HEK293T (cell line): ENCODE measurements at regions not wholly inside any gene's neighbourhood (a gene's known extent, or its start where the extent isn't known, plus 50 kb on each side); places are given as distances from the start of the nearest gene placed in this dataset.

Source experiments
- CTBP1 ChIP-seq: fragments of 450-650 bp; IDR thresholded peaks from 2 replicates; pipeline ENCODE4 v1.6.1; 2016; ENCODE audit warnings: borderline replicate concordance
- NFRKB ChIP-seq: fragments of 450-650 bp; IDR thresholded peaks from 2 replicates; pipeline ENCODE4 v1.6.1; 2016; ENCODE audit warnings: mild to moderate bottlenecking, moderate library complexity
- SP1 ChIP-seq: fragments of 450-650 bp; IDR thresholded peaks from 2 replicates; pipeline ENCODE4 v1.6.1; 2017

GRCh38 chr1:63023637-63024036 is 239.7 kb downstream of the ATG4C start:
- TF ChIP-seq NFRKB (no peak), SP1 (no peak), CTBP1 (no peak)
